HG02885 (cell line): ENCODE measurements at regions not wholly inside any gene's neighbourhood (a gene's known extent, or its start where the extent isn't known, plus 50 kb on each side); places are given as distances from the start of the nearest gene placed in this dataset.
"Not testable (repeated sequence)": the region's sequence is repeated elsewhere in the genome, so short reads cannot be mapped to it uniquely, and the experiment has no call there.

Source experiments
- ATAC-seq: cut with Tn5 transposase; IDR thresholded peaks from one replicate; pipeline ENCODE4 v1.9.1; 2021; ENCODE audit warnings: mild to moderate bottlenecking; ENCODE audit not compliant: unreplicated experiment, poor library complexity

GRCh38 chr7:32765649-32766251 lies 125.8 kb downstream of the KBTBD2 start:
- ATAC-seq: not testable (repeated sequence)

GRCh38 chr7:32765185-32765584 lies 126.4 kb downstream of the KBTBD2 start:
- no peak for ATAC-seq

DNA sequence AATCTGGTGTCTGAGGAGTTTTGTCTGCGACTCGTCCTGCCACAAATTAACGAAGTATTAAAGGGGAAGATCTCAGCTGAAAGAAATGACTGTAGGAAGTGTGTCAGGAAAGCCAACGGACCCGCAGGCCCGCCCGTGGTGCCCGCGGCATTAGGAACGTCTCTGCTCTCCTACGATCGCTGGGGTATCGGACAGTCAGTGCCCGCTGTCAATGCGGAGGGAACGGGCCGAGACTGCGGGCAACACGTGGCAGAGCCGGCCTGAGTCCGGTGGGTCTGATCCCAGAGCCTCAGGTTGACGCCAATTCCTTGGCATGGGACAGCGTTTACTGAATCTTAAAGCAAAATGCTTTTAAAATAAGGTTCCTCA lies 128.7 kb downstream of the KBTBD2 start:
- ATAC-seq: no peak

GRCh38 chr7:32762206-32762924 lies 129.2 kb downstream of the KBTBD2 start:
- not testable (repeated sequence) for ATAC-seq

DNA sequence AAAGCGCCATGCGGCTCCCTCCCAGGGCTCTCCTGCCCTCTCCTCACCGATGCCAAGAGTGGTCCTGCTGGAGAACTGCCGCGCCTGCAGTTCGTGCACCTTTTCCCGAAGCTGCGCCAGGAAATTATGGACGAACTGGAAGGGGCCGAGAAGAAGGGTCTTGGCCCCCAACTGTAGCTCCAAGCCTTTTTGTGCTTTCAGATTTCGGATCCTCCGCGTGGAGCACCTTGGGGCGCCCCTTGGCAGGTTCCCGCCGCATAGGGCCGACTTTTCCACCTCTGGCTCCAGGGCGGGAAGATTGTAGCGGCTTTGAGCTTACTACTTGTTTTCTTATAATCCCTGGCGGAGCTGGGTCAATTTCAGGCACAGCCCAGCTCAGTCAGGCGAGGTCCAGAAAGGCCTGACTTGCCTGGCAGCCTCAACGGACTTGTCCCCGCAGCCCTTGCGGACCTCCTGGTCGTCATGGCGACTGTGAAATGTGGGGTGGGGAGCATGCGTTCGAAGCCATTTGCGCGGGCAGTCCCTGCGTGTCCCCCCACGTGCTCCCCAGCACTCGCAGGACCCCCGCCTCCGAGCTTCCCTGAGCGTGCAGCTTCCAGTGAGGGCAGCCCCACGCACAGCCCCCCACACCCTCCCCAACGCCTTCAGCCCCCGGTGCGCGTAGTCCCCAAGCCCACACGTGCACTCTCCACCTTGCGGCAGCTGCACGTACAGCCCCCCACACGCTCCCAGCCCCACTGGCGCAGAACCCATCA lies 129.9 kb downstream of the KBTBD2 start:
- ATAC-seq: no peak

GRCh38 chr7:32760755-32761154 lies 130.8 kb downstream of the KBTBD2 start:
- not testable (repeated sequence) for ATAC-seq

GRCh38 chr7:32759859-32760258 lies 131.7 kb downstream of the KBTBD2 start:
- not testable (repeated sequence) for ATAC-seq

- not testable (repeated sequence) for ATAC-seq
Measured at GRCh38 chr7:32753872-32754271, 137.7 kb downstream of the KBTBD2 start.

DNA sequence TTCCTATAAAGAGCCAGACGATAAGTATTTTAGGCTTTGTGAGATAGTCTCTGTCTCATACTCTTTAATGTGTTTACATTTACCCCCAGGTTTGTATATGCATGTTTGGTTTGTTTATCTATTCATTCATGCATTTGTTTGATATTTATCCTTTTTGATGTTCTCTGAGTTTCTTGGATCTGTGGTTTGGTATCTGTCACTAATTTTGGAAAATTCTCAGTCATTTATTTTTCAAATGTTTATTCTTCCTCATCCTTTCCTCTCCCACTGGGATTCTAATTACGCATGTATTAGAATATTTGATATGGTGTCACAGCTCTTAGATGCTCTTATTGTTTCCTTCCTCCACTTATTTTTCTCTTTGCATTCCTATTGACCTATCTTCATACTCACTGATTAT lies 143.2 kb downstream of the KBTBD2 start:
- ATAC-seq: not testable (repeated sequence)

GRCh38 chr7:32747443-32748148 lies 144.0 kb downstream of the KBTBD2 start:
- ATAC-seq: not testable (repeated sequence)

GRCh38 chr7:32741853-32742476 lies 149.6 kb downstream of the KBTBD2 start:
- ATAC-seq: peak; percentile 82

DNA sequence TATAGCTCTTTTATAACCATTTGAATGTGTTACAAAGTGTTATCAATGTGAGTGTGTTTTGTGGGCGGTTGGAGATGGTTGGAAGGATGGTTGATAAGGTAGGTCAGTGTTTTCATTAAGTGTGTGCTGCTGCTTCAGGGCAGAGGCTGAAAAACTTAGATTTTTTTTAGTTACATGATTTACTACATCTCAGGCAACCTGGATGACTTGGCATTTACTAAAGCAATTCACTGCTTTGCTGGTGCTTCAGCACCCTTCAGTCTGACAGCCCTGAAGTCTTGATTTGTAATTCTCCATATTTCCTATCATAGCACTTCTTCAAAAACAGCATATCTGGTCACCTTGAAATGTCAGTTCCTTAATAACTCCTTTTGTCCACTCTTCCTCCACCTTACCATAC lies 151.8 kb downstream of the KBTBD2 start:
- ATAC-seq: not testable (repeated sequence)

- ATAC-seq: peak; percentile 13
Measured at GRCh38 chr7:32738390-32738789, 153.2 kb downstream of the KBTBD2 start.

DNA sequence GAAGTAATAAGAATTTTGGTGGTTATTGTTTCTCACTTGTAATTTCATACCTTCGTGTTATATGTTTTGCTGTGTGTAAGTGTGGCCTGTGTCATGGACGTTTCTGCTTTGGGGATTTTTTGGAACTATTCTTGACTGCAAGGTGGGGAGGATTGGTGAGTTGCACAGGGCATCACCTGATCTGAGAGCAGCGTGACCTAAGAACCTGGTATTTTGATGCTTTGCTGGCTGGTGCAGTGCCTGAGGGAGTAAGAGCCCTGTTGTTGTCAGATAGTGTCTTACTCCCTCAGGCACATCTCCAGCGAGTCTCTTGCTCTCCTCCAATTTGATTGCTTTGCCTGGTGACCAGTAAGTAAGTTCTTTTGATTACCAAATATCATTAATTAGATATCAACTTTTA lies 158.8 kb downstream of the KBTBD2 start:
- not testable (repeated sequence) for ATAC-seq

GRCh38 chr7:32729335-32729675 lies 162.3 kb downstream of the KBTBD2 start:
- not testable (repeated sequence) for ATAC-seq

DNA sequence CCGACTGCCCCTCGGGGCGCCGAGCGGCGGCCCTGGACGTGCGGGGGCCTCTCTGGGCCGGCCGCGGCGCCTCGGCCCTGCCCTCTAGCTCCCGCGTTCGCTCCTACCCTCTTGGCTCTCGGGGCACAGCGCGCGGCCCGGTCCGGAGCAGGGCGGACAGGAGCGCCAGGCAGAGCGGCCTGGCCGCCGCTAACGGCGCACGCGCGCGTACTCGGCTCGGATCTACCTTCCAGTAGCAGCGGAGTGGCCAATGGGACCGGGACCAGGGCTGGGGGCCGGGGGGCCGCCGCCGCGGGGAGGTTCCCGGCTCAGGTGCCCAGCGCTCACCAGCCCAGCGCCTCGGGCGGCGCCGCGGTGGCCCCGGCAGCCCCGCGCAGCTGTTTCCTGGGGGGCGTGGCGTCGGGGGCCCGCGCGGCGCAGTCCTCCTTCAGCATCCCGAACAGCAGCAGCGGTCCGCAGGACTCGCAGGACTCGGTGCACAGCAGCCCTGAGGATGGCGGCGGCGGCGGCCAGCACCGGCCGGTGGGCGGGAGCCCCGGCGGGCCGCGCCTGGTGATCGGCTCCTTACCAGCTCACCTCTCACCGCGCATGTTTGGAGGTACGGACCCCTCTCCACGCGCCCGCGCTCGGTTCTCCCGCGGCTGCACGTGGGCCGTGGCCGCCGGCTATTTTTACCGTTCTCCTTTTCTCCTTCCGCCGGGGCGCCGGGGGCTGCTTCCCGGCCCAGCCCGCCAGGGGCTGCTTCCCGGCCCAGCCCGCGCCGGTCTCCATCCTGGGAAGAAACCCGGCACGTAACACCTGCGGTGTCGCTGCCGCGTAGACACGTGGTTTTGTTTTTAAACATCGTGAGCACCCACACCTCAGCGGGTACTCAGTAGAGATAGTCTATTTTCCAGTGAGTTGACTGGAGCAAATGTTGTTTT lies 162.9 kb downstream of the KBTBD2 start:
- peak; percentile 78 for ATAC-seq

DNA sequence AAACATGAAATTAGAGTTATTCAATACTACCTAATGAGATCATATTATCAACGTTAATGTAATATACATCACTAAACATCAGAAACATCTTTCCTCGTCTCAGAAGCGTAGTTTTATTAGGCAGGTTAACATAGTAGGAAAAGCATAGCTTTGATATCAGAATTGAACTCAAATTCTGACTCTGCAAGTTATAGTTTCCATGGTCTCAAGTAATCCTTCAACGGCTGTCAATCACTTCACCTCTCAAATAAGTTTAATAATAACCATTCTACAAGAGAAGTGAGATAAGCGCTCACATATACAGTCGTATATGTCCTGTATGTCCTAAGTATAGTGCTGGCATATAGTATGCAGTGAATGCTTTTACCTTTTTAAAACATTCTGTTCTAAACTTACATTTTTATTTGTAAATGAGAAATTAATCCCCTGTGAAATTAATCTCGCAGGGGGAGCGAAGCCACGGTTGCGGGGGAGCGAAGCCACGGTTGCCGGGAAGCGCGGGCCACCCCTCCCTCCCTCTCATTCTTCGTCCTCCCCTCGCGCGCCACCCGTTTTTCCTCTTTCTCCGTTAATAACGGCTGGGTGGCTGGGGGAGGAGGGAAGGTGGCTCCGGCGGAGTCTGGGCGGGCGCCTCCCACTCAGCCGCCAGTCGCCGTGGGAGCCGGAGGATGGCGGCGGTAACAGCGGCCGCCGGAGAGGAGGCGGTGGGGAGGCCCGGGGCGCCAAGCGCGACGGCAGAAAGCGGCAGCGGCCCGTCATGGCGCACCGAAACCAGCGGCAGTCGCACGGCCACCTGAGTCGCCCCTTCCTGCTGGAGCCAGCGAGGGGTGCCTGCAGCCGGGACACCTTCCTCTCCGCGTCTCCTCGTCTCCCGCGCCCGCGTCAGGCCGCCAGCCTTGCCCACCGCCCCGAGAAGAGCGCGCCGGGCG lies 163.8 kb downstream of the KBTBD2 start:
- ATAC-seq: peak; percentile 68

GRCh38 chr7:32722837-32723236 lies 168.7 kb downstream of the KBTBD2 start:
- ATAC-seq: not testable (repeated sequence)
